DOHH2 (cell line): ENCODE measurements at regions not wholly inside any gene's neighbourhood (a gene's known extent, or its start where the extent isn't known, plus 50 kb on each side); places are given as distances from the start of the nearest gene placed in this dataset.

Experiments
- H3F3A ChIP-seq: fragments of 200-600 bp; sonication (generic), shearing (Covaris generic); 2 replicates; pipeline ENCODE4 v1.6.0; 2016; ENCODE audit warnings: antibody characterized with exemption, mild to moderate bottlenecking; ENCODE audit not compliant: control insufficient read depth, insufficient read depth
- H3K27ac ChIP-seq: fragments of 200-600 bp; sonication (generic); 2 replicates; pipeline ENCODE4 v1.5.1; 2014; ENCODE audit warnings: low read depth, mild to moderate bottlenecking, low read length, moderate library complexity
- H3K27me3 ChIP-seq: fragments of 200-600 bp; sonication (generic); 2 replicates; pipeline ENCODE4 v1.6.1; 2014; ENCODE audit warnings: mild to moderate bottlenecking, low read length, mixed read lengths; ENCODE audit not compliant: control insufficient read depth
- H3K36me3 ChIP-seq: fragments of 200-600 bp; sonication (generic); 2 replicates; pipeline ENCODE4 v1.6.1; 2014; ENCODE audit warnings: mild to moderate bottlenecking, low read length, moderate library complexity, mixed read lengths; ENCODE audit not compliant: control insufficient read depth
- H3K4me1 ChIP-seq: fragments of 200-600 bp; sonication (generic); 2 replicates; pipeline ENCODE4 v1.6.1; 2014; ENCODE audit warnings: mild to moderate bottlenecking, low read length, mixed read lengths; ENCODE audit not compliant: control insufficient read depth
- H3K4me2 ChIP-seq: fragments of 200-600 bp; sonication (generic); 2 replicates; pipeline ENCODE4 v1.6.0; 2014; ENCODE audit warnings: mild to moderate bottlenecking, low read length, moderate library complexity
- H3K4me3 ChIP-seq: fragments of 200-600 bp; sonication (generic); 2 replicates; pipeline ENCODE4 v1.5.1; 2014; ENCODE audit warnings: mild to moderate bottlenecking, low read length, mixed read lengths
- H3K79me2 ChIP-seq: fragments of 200-600 bp; sonication (generic); 2 replicates; pipeline ENCODE4 v1.6.1; 2014; ENCODE audit warnings: mild to moderate bottlenecking, low read length, mixed read lengths; ENCODE audit not compliant: control insufficient read depth
- H3K9me2 ChIP-seq: fragments of 200-600 bp; sonication (generic); replicated peaks from 2 replicates; pipeline ENCODE4 v1.6.1; 2014; ENCODE audit warnings: mild to moderate bottlenecking, low read length, mixed read lengths; ENCODE audit not compliant: control insufficient read depth
- H3K9me3 ChIP-seq: fragments of 200-600 bp; sonication (generic); 2 replicates; pipeline ENCODE4 v1.6.1; 2014; ENCODE audit warnings: antibody characterized with exemption, low read length, mixed read lengths; ENCODE audit not compliant: control insufficient read depth, insufficient read depth
- H4K20me1 ChIP-seq: fragments of 200-600 bp; sonication (generic); 2 replicates; pipeline ENCODE4 v1.6.0; 2014; ENCODE audit warnings: low read depth, mild to moderate bottlenecking, antibody characterized with exemption, low read length, moderate library complexity; ENCODE audit not compliant: control insufficient read depth, insufficient read depth
- CTCF ChIP-seq: fragments of 200-600 bp; sonication (generic); IDR thresholded peaks from one replicate; pipeline ENCODE4 v1.5.1; 2014; ENCODE audit warnings: antibody characterized with exemption, mild to moderate bottlenecking, low read depth, low read length; ENCODE audit not compliant: poor library complexity, severe bottlenecking
- EZH2phosphoT487 ChIP-seq: fragments of 200-600 bp; sonication (generic); IDR thresholded peaks from 2 replicates; pipeline ENCODE4 v1.6.1; 2017; ENCODE audit warnings: borderline replicate concordance, mild to moderate bottlenecking, antibody characterized with exemption, low read length, moderate library complexity, mixed read lengths

- Histone ChIP-seq H3K4me2 (no peak overlapping the region), H3K79me2 (no peaks in the 10 kb centered on the region), H3K4me3 (no peak overlapping the region), H3K27ac (no peak overlapping the region), H3K4me1 (no peaks in the 10 kb centered on the region), H4K20me1 (no peaks in the 10 kb centered on the region), H3K27me3 (peaks cover 9% of the 10 kb centered on the region), H3K36me3 (no peaks in the 10 kb centered on the region), H3F3A (no peaks in the 10 kb centered on the region), H3K9me2 (no peaks in the 10 kb centered on the region), H3K9me3 (no peaks in the 10 kb centered on the region)
- TF ChIP-seq CTCF, result no peak
- no peak for TF ChIP-seq EZH2phosphoT487
Observed at GRCh38 chr9:89935115-89935514, 330.3 kb downstream of the GADD45G start.

- no peaks in the 10 kb centered on the region for H4K20me1 ChIP-seq
- no peak overlapping the region for H3K27ac ChIP-seq
- no peaks in the 10 kb centered on the region for H3K79me2 ChIP-seq
- H3F3A ChIP-seq, result no peaks in the 10 kb centered on the region
- H3K36me3 ChIP-seq, result no peaks in the 10 kb centered on the region
- no peaks in the 10 kb centered on the region for H3K9me2 ChIP-seq
- no peaks in the 10 kb centered on the region for H3K9me3 ChIP-seq
- TF ChIP-seq EZH2phosphoT487 (no peak), CTCF (no peak)
- H3K27me3 ChIP-seq, result peaks cover 9% of the 10 kb centered on the region
- H3K4me2 ChIP-seq, result no peak overlapping the region
- no peak overlapping the region for H3K4me3 ChIP-seq
- no peaks in the 10 kb centered on the region for H3K4me1 ChIP-seq
Observed at GRCh38 chr9:89935801-89936200, 331.0 kb downstream of the GADD45G start.

- Histone ChIP-seq H3K79me2 (no peaks in the 10 kb centered on the region), H3F3A (no peaks in the 10 kb centered on the region), H3K9me3 (no peaks in the 10 kb centered on the region), H3K4me2 (no peak overlapping the region), H3K4me1 (no peaks in the 10 kb centered on the region), H3K36me3 (no peaks in the 10 kb centered on the region), H3K9me2 (no peaks in the 10 kb centered on the region), H4K20me1 (no peaks in the 10 kb centered on the region), H3K27ac (no peak overlapping the region), H3K4me3 (no peak overlapping the region), H3K27me3 (peaks cover 9% of the 10 kb centered on the region)
- TF ChIP-seq CTCF (no peak), EZH2phosphoT487 (no peak)
Observed at GRCh38 chr9:89937051-89937450, 332.2 kb downstream of the GADD45G start.

GRCh38 chr9:89939181-89939580 lies 334.4 kb downstream of the GADD45G start:
- no peak overlapping the region for H3K27ac ChIP-seq
- H3K9me3 ChIP-seq, result no peaks in the 10 kb centered on the region
- no peak overlapping the region for H3K4me2 ChIP-seq
- H3K4me3 ChIP-seq, result no peak overlapping the region
- H3F3A ChIP-seq, result no peaks in the 10 kb centered on the region
- no peaks in the 10 kb centered on the region for H4K20me1 ChIP-seq
- H3K27me3 ChIP-seq, result peaks cover 4% of the 10 kb centered on the region; the same call in 1 of the 2 replicates
- no peaks in the 10 kb centered on the region for H3K4me1 ChIP-seq
- H3K36me3 ChIP-seq, result no peaks in the 10 kb centered on the region
- TF ChIP-seq CTCF, result no peak
- no peak for TF ChIP-seq EZH2phosphoT487
- H3K79me2 ChIP-seq, result no peaks in the 10 kb centered on the region
- H3K9me2 ChIP-seq, result no peaks in the 10 kb centered on the region
